ENCODE measurements at regions not wholly inside any gene's neighbourhood (a gene's known extent, or its start where the extent isn't known, plus 50 kb on each side); places are given as distances from the start of the nearest gene placed in this dataset.
A peak's percentile ranks its signal among the peaks of the same experiment; 100 is the strongest.
"Not testable (repeated sequence)": the region's sequence is repeated elsewhere in the genome, so short reads cannot be mapped to it uniquely, and the experiment has no call there.

GRCh38 chr14:71804992-71805391, 127.2 kb upstream of the RGS6 start:
- Histone ChIP-seq H3K4me3 (no peak overlapping the region), H3K27me3 (no peaks in the 10 kb centered on the region)
- TF ChIP-seq, protein P1, sequence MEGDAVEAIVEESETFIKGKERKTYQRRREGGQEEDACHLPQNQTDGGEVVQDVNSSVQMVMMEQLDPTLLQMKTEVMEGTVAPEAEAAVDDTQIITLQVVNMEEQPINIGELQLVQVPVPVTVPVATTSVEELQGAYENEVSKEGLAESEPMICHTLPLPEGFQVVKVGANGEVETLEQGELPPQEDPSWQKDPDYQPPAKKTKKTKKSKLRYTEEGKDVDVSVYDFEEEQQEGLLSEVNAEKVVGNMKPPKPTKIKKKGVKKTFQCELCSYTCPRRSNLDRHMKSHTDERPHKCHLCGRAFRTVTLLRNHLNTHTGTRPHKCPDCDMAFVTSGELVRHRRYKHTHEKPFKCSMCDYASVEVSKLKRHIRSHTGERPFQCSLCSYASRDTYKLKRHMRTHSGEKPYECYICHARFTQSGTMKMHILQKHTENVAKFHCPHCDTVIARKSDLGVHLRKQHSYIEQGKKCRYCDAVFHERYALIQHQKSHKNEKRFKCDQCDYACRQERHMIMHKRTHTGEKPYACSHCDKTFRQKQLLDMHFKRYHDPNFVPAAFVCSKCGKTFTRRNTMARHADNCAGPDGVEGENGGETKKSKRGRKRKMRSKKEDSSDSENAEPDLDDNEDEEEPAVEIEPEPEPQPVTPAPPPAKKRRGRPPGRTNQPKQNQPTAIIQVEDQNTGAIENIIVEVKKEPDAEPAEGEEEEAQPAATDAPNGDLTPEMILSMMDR (IDR thresholded peaks at IDR 0.05) = no peak
- TF ChIP-seq POLR2A (IDR thresholded peaks at IDR 0.05) (no peak), POLR2AphosphoS5 (IDR thresholded peaks at IDR 0.05) (no peak), EP300 (IDR thresholded peaks at IDR 0.05) (no peak)

GRCh38 chr14:71807049-71807448, 125.2 kb upstream of the RGS6 start:
- not testable (repeated sequence) for H3K9me3 ChIP-seq; ATAC-seq (ENCODE audit: low FRiP score in 2 of 2); H3K27me3 ChIP-seq; H3K36me3 ChIP-seq; H3K4me3 ChIP-seq
- Histone ChIP-seq H3K27ac (peak overlapping the region in 2 of 4 donors; percentile 4 to 30), H3K4me1 (peaks cover 8 to 20% (median 14%) of the 10 kb centered on the region in 4 donors)
- WGBS, 2 donors = 44 to 52% methylated on average over 4 of the region's 4 CpGs
- DNase-seq = peak in 1 of 2 donors; percentile 58

More at GRCh38 chr14:71804992-71805391, 127.2 kb upstream of the RGS6 start:
- no peak for ATAC-seq (ENCODE audit: low FRiP score in 2 of 2)
- Histone ChIP-seq H3K4me1 (peaks cover 8 to 20% (median 14%) of the 10 kb centered on the region in 4 donors), H3K27ac (peak overlapping the region in 2 of 4 donors; percentile 57 to 67), H3K9me3 (no peaks in the 10 kb centered on the region), H3K36me3 (no peaks in the 10 kb centered on the region)
- DNase-seq = no peak
- WGBS, 2 donors = 88 to 91% methylated on average over 2 of the region's 2 CpGs

DNA sequence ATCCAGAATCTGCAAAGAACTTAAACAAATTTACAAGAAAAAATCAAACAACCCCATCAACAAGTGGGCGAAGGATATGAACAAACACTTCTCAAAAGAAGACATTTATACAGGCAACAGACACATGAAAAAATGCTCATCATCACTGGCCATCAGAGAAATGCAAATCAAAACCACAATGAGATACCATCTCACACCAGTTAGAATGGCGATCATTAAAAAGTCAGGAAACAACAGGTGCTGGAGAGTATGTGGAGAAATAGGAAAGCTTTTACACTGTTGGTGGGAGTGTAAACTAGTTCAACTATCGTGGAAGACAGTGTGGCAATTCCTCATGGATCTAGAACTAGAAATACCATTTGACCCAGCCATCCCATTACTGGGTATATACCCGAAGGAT, 121.4 kb upstream of the RGS6 start:
- WGBS, 2 donors = 87% methylated on average over 4 of the region's 4 CpGs
- not testable (repeated sequence) for H3K27ac ChIP-seq; H3K4me3 ChIP-seq; DNase-seq; H3K27me3 ChIP-seq; H3K9me3 ChIP-seq; H3K36me3 ChIP-seq; ATAC-seq (ENCODE audit: low FRiP score in 2 of 2); H3K4me1 ChIP-seq

DNA sequence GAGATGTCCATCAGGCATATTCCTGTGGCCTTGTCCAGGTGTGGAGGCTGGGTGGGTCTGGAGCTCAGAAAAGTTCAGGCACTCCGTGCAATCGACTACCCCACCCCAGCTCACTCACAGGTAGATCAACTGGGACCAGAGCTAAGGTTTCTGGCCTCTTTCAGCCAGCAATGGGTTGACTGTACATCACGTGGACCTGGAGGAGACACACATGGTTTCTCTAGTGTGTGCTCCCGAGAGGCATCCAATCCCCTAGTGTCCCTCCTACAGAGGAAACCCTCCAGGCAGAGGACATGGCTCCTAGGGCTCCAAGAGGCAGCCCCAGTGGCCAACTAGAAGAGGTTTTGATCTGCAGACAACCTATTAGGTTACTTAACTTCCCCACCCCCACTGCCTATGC, 119.5 kb upstream of the RGS6 start:
- ATAC-seq (ENCODE audit: low FRiP score in 2 of 2) = no peak
- Histone ChIP-seq H3K9me3 (no peaks in the 10 kb centered on the region), H3K36me3 (no peaks in the 10 kb centered on the region), H3K27me3 (no peaks in the 10 kb centered on the region), H3K4me3 (no peak overlapping the region), H3K4me1 (no peaks in the 10 kb centered on the region), H3K27ac (no peak overlapping the region)
- no peak for TF ChIP-seq POLR2AphosphoS5 (IDR thresholded peaks at IDR 0.05)
- TF ChIP-seq POLR2A (IDR thresholded peaks at IDR 0.05) = no peak
- TF ChIP-seq, protein P1 (IDR thresholded peaks at IDR 0.05) = no peak
- no peak for TF ChIP-seq EP300 (IDR thresholded peaks at IDR 0.05)
- DNase-seq = no peak
- 80 to 100% methylated on average over 1 to 4 of the region's 4 CpGs for WGBS, 2 donors

- Histone ChIP-seq H3K36me3 (no peaks in the 10 kb centered on the region), H3K27ac (no peak overlapping the region), H3K9me3 (no peaks in the 10 kb centered on the region), H3K4me3 (no peak overlapping the region), H3K27me3 (no peaks in the 10 kb centered on the region), H3K4me1 (no peaks in the 10 kb centered on the region)
- DNase-seq (no peak), ATAC-seq (ENCODE audit: low FRiP score in 2 of 2) (no peak)
- TF ChIP-seq POLR2A (IDR thresholded peaks at IDR 0.05) (no peak), POLR2AphosphoS5 (IDR thresholded peaks at IDR 0.05) (peak in 1 of 2 donors; percentile 35)
- WGBS, 2 donors = 36 to 42% methylated on average over 4 of the region's 4 CpGs
Measured at GRCh38 chr14:71815110-71815509, 117.1 kb upstream of the RGS6 start.

DNA sequence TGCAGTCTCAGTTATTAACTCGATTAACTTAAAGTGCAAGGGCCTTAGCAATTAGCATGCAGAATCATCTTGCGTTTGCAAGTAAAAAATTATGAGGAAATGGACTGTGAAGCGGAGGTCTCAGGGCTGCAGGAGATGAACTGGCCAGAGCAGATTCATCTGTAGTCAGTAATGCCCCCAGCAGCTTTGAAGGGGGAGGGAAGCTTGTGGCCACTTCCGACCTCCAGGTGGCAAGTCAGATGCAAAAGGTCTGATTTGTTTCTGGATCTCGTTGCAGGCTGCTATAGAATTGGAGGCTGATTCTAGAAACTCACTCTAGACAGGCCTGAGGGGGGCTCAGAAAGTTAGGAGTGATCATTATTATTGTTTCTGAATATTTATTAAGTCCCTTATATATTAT, 107.4 kb upstream of the RGS6 start:
- ATAC-seq (ENCODE audit: low FRiP score in 2 of 2) = no peak
- WGBS, 2 donors = 67 to 72% methylated on average over 5 of the region's 5 CpGs

GRCh38 chr14:71833476-71833875, 98.8 kb upstream of the RGS6 start:
- ATAC-seq (ENCODE audit: low FRiP score in 2 of 2) = no peak

More for the DNA sequence above, 107.4 kb upstream of the RGS6 start:
- no peaks in the 10 kb centered on the region for H3K36me3 ChIP-seq
- DNase-seq = no peak
- no peak overlapping the region for H3K27ac ChIP-seq
- H3K27me3 ChIP-seq = no peaks in the 10 kb centered on the region
- no peaks in the 10 kb centered on the region for H3K4me1 ChIP-seq
- H3K9me3 ChIP-seq = no peaks in the 10 kb centered on the region
- TF ChIP-seq POLR2A (IDR thresholded peaks at IDR 0.05) = no peak
- H3K4me3 ChIP-seq = no peak overlapping the region

More at GRCh38 chr14:71833476-71833875, 98.8 kb upstream of the RGS6 start:
- Histone ChIP-seq H3K9me3 (peaks cover 0 to 6% (median 0%) of the 10 kb centered on the region in 4 donors), H3K4me3 (no peak overlapping the region), H3K36me3 (no peaks in the 10 kb centered on the region), H3K4me1 (no peaks in the 10 kb centered on the region), H3K27ac (no peak overlapping the region), H3K27me3 (no peaks in the 10 kb centered on the region)
- WGBS, 2 donors = 62 to 72% methylated on average over 3 of the region's 3 CpGs
- TF ChIP-seq POLR2AphosphoS5 (IDR thresholded peaks at IDR 0.05) = no peak
- no peak for TF ChIP-seq POLR2A (IDR thresholded peaks at IDR 0.05)
- TF ChIP-seq, protein P1 (IDR thresholded peaks at IDR 0.05) = no peak
- TF ChIP-seq EP300 (IDR thresholded peaks at IDR 0.05) = no peak
- DNase-seq = no peak
